ENCODE measurements at regions not wholly inside any gene's neighbourhood (a gene's known extent, or its start where the extent isn't known, plus 50 kb on each side); places are given as distances from the start of the nearest gene placed in this dataset.

DNA sequence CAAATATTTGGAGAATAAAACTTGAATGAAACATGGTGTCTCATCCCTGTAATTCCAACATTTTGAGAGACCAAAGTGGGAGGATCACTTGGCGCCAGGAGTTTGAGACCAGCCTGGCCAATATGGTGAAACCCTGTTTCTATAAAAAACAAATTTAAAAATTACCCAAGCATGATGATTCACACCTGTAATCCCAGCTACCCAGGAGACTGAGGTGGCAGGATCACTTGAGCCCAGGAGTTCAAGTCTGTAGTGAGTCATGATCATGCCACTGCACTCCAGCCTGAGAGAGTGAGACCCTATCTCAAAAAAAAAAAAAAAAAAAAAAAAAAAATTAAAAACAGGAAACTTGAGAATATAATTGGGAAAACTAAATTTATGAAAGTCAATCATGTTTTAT, 481.1 kb downstream of the SEMA3D start:
- TF ChIP-seq, protein P1, sequence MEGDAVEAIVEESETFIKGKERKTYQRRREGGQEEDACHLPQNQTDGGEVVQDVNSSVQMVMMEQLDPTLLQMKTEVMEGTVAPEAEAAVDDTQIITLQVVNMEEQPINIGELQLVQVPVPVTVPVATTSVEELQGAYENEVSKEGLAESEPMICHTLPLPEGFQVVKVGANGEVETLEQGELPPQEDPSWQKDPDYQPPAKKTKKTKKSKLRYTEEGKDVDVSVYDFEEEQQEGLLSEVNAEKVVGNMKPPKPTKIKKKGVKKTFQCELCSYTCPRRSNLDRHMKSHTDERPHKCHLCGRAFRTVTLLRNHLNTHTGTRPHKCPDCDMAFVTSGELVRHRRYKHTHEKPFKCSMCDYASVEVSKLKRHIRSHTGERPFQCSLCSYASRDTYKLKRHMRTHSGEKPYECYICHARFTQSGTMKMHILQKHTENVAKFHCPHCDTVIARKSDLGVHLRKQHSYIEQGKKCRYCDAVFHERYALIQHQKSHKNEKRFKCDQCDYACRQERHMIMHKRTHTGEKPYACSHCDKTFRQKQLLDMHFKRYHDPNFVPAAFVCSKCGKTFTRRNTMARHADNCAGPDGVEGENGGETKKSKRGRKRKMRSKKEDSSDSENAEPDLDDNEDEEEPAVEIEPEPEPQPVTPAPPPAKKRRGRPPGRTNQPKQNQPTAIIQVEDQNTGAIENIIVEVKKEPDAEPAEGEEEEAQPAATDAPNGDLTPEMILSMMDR (conservative IDR thresholded peaks at IDR 0.05; ENCODE audit: low read depth, low read length): no peak
- TF ChIP-seq EZH2 (IDR thresholded peaks at IDR 0.05; ENCODE audit: low read length, unreplicated experiment) (no peak), EZH2phosphoT487 (IDR thresholded peaks at IDR 0.05; ENCODE audit: borderline replicate concordance, low read length) (no peak)

All from PC-3 (cell line).